ENCODE measurements at regions not wholly inside any gene's neighbourhood (a gene's known extent, or its start where the extent isn't known, plus 50 kb on each side); places are given as distances from the start of the nearest gene placed in this dataset.

DNA sequence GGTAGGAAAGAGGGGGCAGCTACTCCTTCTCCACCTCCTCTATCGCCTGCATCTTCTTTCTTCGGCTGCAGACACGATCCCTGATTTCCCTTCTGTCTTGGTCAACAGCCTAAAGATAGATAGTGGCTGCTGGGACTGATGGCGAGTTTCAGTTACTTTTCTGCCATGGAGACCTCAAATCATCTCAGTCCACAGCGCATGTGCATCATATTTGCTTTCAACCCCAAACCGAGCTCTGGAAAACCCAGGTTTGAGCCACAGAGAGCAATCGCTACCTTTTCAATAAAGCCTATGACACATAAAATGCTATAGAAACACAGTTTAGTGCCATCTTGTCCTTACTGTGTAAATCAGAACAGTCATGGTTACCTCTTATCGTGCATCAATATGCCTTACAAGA is 142.9 kb upstream of the IRF2BP2 start:
- TF ChIP-seq POLR2AphosphoS5 (IDR thresholded peaks at IDR 0.05) (no peak), POLR2A (IDR thresholded peaks at IDR 0.05) (no peak), EP300 (IDR thresholded peaks at IDR 0.05) (no peak)
- TF ChIP-seq, protein P1, sequence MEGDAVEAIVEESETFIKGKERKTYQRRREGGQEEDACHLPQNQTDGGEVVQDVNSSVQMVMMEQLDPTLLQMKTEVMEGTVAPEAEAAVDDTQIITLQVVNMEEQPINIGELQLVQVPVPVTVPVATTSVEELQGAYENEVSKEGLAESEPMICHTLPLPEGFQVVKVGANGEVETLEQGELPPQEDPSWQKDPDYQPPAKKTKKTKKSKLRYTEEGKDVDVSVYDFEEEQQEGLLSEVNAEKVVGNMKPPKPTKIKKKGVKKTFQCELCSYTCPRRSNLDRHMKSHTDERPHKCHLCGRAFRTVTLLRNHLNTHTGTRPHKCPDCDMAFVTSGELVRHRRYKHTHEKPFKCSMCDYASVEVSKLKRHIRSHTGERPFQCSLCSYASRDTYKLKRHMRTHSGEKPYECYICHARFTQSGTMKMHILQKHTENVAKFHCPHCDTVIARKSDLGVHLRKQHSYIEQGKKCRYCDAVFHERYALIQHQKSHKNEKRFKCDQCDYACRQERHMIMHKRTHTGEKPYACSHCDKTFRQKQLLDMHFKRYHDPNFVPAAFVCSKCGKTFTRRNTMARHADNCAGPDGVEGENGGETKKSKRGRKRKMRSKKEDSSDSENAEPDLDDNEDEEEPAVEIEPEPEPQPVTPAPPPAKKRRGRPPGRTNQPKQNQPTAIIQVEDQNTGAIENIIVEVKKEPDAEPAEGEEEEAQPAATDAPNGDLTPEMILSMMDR (IDR thresholded peaks at IDR 0.05) = no peak
